ENCODE measurements at regions not wholly inside any gene's neighbourhood (a gene's known extent, or its start where the extent isn't known, plus 50 kb on each side); places are given as distances from the start of the nearest gene placed in this dataset.

GRCh38 chr12:126811391-126811790, 1455.6 kb upstream of the TMEM132C start:
- no peak for DNase-seq
- Histone ChIP-seq H2BK5ac (ENCODE audit: insufficient read length, low read length) (no peak overlapping the region), H2BK120ac (ENCODE audit: low read depth, low read length, poor library complexity, severe bottlenecking) (no peak overlapping the region), H3K27me3 (ENCODE audit: insufficient read depth, low read length) (no peaks in the 10 kb centered on the region), H4K20me1 (ENCODE audit: control insufficient read depth, insufficient read depth, insufficient read length) (no peaks in the 10 kb centered on the region), H4K8ac (replicated peaks; ENCODE audit: insufficient read length, low read depth, low read length) (no peak overlapping the region), H3K56ac (ENCODE audit: insufficient read length, low read depth, low read length) (no peak overlapping the region), H3K18ac (ENCODE audit: insufficient read length, low read depth, low read length) (no peak overlapping the region), H4K5ac (ENCODE audit: insufficient read length, low read depth, low read length) (no peak overlapping the region), H3K4me2 (ENCODE audit: insufficient read depth, insufficient read length, low read length) (no peak overlapping the region), H3K9ac (ENCODE audit: extremely low read depth, insufficient read length, low read length) (no peak overlapping the region), H3K23ac (ENCODE audit: insufficient read length, low read depth, low read length) (no peak overlapping the region), H3K4ac (ENCODE audit: low read depth, low read length) (no peak overlapping the region), H4K91ac (ENCODE audit: insufficient read length, low read depth, low read length) (no peak overlapping the region), H2BK20ac (ENCODE audit: low read depth, low read length, poor library complexity, severe bottlenecking) (no peak overlapping the region), H3K27ac (ENCODE audit: insufficient read length, low read depth, low read length) (no peak overlapping the region), H3K23me2 (ENCODE audit: insufficient read length, low read depth, low read length, poor library complexity, severe bottlenecking) (no peaks in the 10 kb centered on the region), H2BK12ac (ENCODE audit: insufficient read length, low read depth, low read length) (no peak overlapping the region), H3K9me3 (ENCODE audit: control insufficient read depth, low read depth, low read length) (no peaks in the 10 kb centered on the region), H3K14ac (ENCODE audit: insufficient read depth, low read length) (no peak overlapping the region), H2AFZ (ENCODE audit: low read length) (no peak overlapping the region), H2AK5ac (ENCODE audit: insufficient read length, low read length) (no peak overlapping the region), H3K4me1 (ENCODE audit: insufficient read depth, low read length) (no peaks in the 10 kb centered on the region), H2BK15ac (ENCODE audit: low read depth, low read length) (no peak overlapping the region), H3T11ph (ENCODE audit: low read length) (no peak overlapping the region), H3K79me2 (ENCODE audit: insufficient read depth, low read length) (no peaks in the 10 kb centered on the region), H3K79me1 (ENCODE audit: insufficient read depth, low read depth, low read length, poor library complexity, severe bottlenecking) (no peaks in the 10 kb centered on the region)
- H3K9me3 Mint-ChIP-seq: no peaks in the 10 kb centered on the region
- TF ChIP-seq CTCF (conservative IDR thresholded peaks at IDR 0.05): no peak
- H3K4me3 Mint-ChIP-seq: no peak overlapping the region
- no peaks in the 10 kb centered on the region for H3K27me3 Mint-ChIP-seq (ENCODE audit: low read depth)
- no peak overlapping the region for H3K27ac Mint-ChIP-seq
- peaks cover 5 to 7% of the 10 kb centered on the region in 2 experiments; a peak in 2 of 4 replicates for H3K4me1 Mint-ChIP-seq
- no peaks in the 10 kb centered on the region for H3K36me3 Mint-ChIP-seq (ENCODE audit: insufficient read depth in 1 of 3, low read depth in 3 of 3)
- no CpG with 5 or more reads among the region's 3 CpGs for WGBS (ENCODE audit: extremely low coverage, insufficient read length, low lambda C conversion rate)

All from H9 (cell line).